LNCaP clone FGC (cell line): ENCODE measurements at regions not wholly inside any gene's neighbourhood (a gene's known extent, or its start where the extent isn't known, plus 50 kb on each side); places are given as distances from the start of the nearest gene placed in this dataset.

Experiments
- DNase-seq: peaks from one replicate; pipeline ENCODE4 v3.0.0-alpha.2; 2011; ENCODE audit warnings: low read depth
- H3K4me3 ChIP-seq: 2 replicates; pipeline ENCODE4 v1.5.1; 2011; ENCODE audit warnings: mild to moderate bottlenecking, low read depth, low read length, control low read depth
- TF ChIP-seq, protein P1 (sequence below): IDR thresholded peaks from 2 replicates; pipeline ENCODE4 v1.5.1; 2012; ENCODE audit warnings: mild to moderate bottlenecking; ENCODE audit not compliant: control insufficient read depth, insufficient read depth; ENCODE audit errors: extremely low read depth

GRCh38 chr6:8829796-8830195 is 394.5 kb upstream of the SLC35B3 start:
- no peak overlapping the region for H3K4me3 ChIP-seq
- no peak for DNase-seq
- TF ChIP-seq, protein P1, sequence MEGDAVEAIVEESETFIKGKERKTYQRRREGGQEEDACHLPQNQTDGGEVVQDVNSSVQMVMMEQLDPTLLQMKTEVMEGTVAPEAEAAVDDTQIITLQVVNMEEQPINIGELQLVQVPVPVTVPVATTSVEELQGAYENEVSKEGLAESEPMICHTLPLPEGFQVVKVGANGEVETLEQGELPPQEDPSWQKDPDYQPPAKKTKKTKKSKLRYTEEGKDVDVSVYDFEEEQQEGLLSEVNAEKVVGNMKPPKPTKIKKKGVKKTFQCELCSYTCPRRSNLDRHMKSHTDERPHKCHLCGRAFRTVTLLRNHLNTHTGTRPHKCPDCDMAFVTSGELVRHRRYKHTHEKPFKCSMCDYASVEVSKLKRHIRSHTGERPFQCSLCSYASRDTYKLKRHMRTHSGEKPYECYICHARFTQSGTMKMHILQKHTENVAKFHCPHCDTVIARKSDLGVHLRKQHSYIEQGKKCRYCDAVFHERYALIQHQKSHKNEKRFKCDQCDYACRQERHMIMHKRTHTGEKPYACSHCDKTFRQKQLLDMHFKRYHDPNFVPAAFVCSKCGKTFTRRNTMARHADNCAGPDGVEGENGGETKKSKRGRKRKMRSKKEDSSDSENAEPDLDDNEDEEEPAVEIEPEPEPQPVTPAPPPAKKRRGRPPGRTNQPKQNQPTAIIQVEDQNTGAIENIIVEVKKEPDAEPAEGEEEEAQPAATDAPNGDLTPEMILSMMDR: no peak

DNA sequence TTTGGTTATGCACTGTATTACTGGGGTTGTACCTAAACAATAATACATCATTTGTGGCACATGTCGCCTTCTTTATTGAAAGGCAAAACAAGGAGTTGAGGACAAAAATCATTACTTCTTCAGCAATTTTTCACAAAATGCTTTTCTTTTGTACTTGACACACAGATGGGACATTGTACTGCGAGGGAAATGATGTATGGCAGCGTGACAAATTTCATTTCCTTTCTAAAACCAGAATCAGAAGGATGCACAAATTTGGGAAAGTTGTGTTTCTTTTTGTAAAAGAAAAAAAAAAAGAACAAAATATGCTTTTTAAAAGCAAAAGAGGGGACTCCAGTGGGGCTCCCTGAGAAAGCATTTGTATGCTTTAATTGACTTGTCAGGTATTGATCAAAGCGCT is 394.0 kb upstream of the SLC35B3 start:
- DNase-seq: no peak
- TF ChIP-seq, protein P1: no peak
- H3K4me3 ChIP-seq: no peak overlapping the region

DNA sequence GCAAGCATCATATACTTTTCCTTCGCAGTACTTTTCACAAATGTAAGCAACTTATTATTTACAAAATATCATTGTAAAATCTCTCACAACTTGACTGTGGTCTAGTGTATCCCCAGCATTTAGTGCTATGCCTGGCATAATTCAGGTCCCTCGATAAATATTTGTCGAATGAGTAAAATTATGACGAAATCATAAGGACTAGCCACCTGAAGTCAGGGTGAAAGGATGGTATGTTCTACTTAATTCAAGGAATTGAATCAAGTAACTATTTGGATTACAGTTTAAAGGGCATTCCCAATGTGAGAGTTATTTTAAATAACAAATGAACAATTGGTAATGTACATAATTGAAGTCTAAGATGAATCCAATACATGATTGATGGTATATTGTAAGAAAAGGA is 393.0 kb upstream of the SLC35B3 start:
- DNase-seq: no peak
- H3K4me3 ChIP-seq: no peak overlapping the region
- TF ChIP-seq, protein P1: no peak

GRCh38 chr6:8825726-8826125 is 390.4 kb upstream of the SLC35B3 start:
- no peak for DNase-seq
- TF ChIP-seq, protein P1: no peak
- H3K4me3 ChIP-seq: no peak overlapping the region

- H3K4me3 ChIP-seq: no peak overlapping the region
- TF ChIP-seq, protein P1: no peak
- no peak for DNase-seq
These were observed 386.6 kb upstream of the SLC35B3 start for GRCh38 chr6:8821981-8822381.

GRCh38 chr6:8820313-8820712 is 385.0 kb upstream of the SLC35B3 start:
- H3K4me3 ChIP-seq: no peak overlapping the region
- TF ChIP-seq, protein P1: no peak

DNA sequence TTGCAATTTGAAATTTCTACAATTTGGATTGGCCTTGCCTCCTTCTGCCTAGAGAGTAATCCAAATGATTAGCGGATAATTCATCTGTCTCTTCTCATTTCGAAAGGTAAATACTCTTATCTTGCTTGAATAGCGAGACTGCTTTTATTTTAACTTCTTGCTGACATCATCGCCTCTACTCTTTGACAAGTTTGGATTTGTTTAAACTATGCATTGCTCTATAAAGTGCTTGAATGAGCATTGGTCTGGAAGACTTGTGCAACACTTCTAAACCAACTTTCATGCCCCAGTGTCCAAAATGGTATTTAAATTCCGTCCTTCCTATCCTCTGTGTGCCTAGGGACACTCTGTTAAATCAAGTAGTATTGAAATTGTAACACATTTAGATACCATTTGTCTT is 384.1 kb upstream of the SLC35B3 start:
- DNase-seq: no peak
- TF ChIP-seq, protein P1: no peak

More at GRCh38 chr6:8820313-8820712, 385.0 kb upstream of the SLC35B3 start:
- DNase-seq: no peak

More for the DNA sequence above, 384.1 kb upstream of the SLC35B3 start:
- H3K4me3 ChIP-seq: no peak overlapping the region
